Astrocyte of the spinal cord (primary cell): ENCODE measurements at regions not wholly inside any gene's neighbourhood (a gene's known extent, or its start where the extent isn't known, plus 50 kb on each side); places are given as distances from the start of the nearest gene placed in this dataset.
A peak's percentile ranks its signal among the peaks of the same experiment; 100 is the strongest.

Experiments used
- DNase-seq: peaks from one replicate; pipeline ENCODE4 v3.0.0; 2011; ENCODE audit warnings: low read depth, low spot score
- H3K4me3 ChIP-seq: 2 replicates; pipeline ENCODE4 v1.5.1; 2011; ENCODE audit warnings: low read depth, mild to moderate bottlenecking, low read length, moderate library complexity
- CTCF ChIP-seq: IDR thresholded peaks from 2 replicates; pipeline ENCODE4 v1.5.1; 2012; ENCODE audit warnings: low read depth, mild to moderate bottlenecking, low read length, inconsistent platforms
- in situ Hi-C: cut with HindIII; loops from 2 replicates; pipeline ENCODE4 v1.10.0; 2017; ENCODE audit warnings: low sequenced_read_pairs

DNA sequence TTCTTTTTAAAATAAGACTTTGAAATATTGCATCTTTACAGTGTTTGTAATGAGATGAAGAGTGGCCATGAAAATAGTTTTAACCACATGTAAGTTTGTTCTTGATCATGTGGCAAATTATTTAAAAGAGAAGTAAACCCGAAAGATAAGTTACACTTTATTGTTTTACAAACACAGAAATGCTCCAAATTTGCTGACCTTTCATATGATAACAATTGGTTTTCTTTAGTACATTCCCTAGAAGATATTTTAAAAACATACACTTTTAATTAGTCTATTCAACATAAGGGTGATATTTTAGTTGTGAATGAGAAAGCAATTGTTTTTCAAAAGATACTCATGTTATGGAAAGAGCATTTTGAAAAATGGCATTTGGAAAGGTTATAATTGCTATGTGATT, 287.7 kb downstream of the PSAT1 start:
- no peak for DNase-seq
- no peak for TF ChIP-seq CTCF
- in situ Hi-C loops = no loop called here
- no peak overlapping the region for H3K4me3 ChIP-seq

GRCh38 chr9:78585909-78586308, 289.0 kb downstream of the PSAT1 start:
- in situ Hi-C loops = no loop called here
- no peak for TF ChIP-seq CTCF
- no peak overlapping the region for H3K4me3 ChIP-seq
- DNase-seq = no peak

GRCh38 chr9:78590068-78590467, 293.1 kb downstream of the PSAT1 start:
- TF ChIP-seq CTCF = no peak
- in situ Hi-C loops = no loop called here
- H3K4me3 ChIP-seq = no peak overlapping the region
- peak; percentile 40 for DNase-seq

- in situ Hi-C loops = no loop called here
- DNase-seq = peak; percentile 50
Measured at GRCh38 chr9:78592811-78593210, 295.9 kb downstream of the PSAT1 start.

GRCh38 chr9:78595200-78595945, 298.4 kb downstream of the PSAT1 start:
- no peak overlapping the region for H3K4me3 ChIP-seq
- TF ChIP-seq CTCF = no peak
- in situ Hi-C loops = no loop called here
- peak; percentile 32 for DNase-seq

More at GRCh38 chr9:78592811-78593210, 295.9 kb downstream of the PSAT1 start:
- no peak for TF ChIP-seq CTCF
- H3K4me3 ChIP-seq = no peak overlapping the region

GRCh38 chr9:78596346-78596745, 299.4 kb downstream of the PSAT1 start:
- no peak for TF ChIP-seq CTCF
- no peak overlapping the region for H3K4me3 ChIP-seq
- DNase-seq = no peak
- in situ Hi-C loops = no loop called here
